ENCODE measurements at regions not wholly inside any gene's neighbourhood (a gene's known extent, or its start where the extent isn't known, plus 50 kb on each side); places are given as distances from the start of the nearest gene placed in this dataset.

GRCh38 chr10:123952099-123952498 lies 60.5 kb upstream of the CPXM2 start:
- no peak for DNase-seq
- H4K8ac ChIP-seq (ENCODE audit: low read depth in 2 of 2, low read length in 2 of 2), result no peak overlapping the region
- no peak overlapping the region for H2AFZ ChIP-seq (replicated peaks; ENCODE audit: low read length, poor library complexity)
- no peak overlapping the region for H2BK120ac ChIP-seq (ENCODE audit: low read depth, low read length)
- ChIA-PET CTCF (no interaction called here), POLR2A (ENCODE audit: unreplicated experiment) (no interaction called here)
- H4K20me1 ChIP-seq (ENCODE audit: insufficient read depth, low read length), result no peaks in the 10 kb centered on the region
- no peaks in the 10 kb centered on the region for H3K27me3 ChIP-seq (ENCODE audit: control insufficient read depth, insufficient read depth, low read length)
- no CpG with 5 or more reads among the region's 6 CpGs for WGBS, 2 experiments (ENCODE audit: extremely low coverage in 2 of 2, insufficient read length in 1 of 2)
- no peak overlapping the region for H3K14ac ChIP-seq (replicated peaks; ENCODE audit: low read depth, low read length)
- H3K4me1 ChIP-seq (ENCODE audit: control insufficient read depth, insufficient read depth, low read length), result no peaks in the 10 kb centered on the region
- H2BK5ac ChIP-seq (ENCODE audit: low read depth, low read length, poor library complexity, severe bottlenecking), result no peak overlapping the region
- no peak overlapping the region for H3K9ac ChIP-seq (ENCODE audit: low read depth, low read length)
- no peak overlapping the region for H3K27ac ChIP-seq (ENCODE audit: insufficient read depth, low read length)
- no peaks in the 10 kb centered on the region for H3K36me3 ChIP-seq (ENCODE audit: control insufficient read depth, insufficient read depth, low read length)
- H2BK20ac ChIP-seq (ENCODE audit: low read depth, low read length), result no peak overlapping the region
- no TSS peak for BruUV-seq (replicated peaks)
- H3K79me1 ChIP-seq (ENCODE audit: low read depth in 1 of 2, low read length in 2 of 2), result no peaks in the 10 kb centered on the region
- no peaks in the 10 kb centered on the region for H3K9me1 ChIP-seq (ENCODE audit: insufficient read depth, low read length)
- in situ Hi-C loops (cut with MboI; ENCODE audit: low sequenced_read_pairs) (loop anchor here (25.0 kb wide), 1 partner anchor 915 kb away; no protein-coding TSS in a partner anchor), intact Hi-C loops (cut with micrococcal nuclease) (no loop called here), dilution Hi-C loops (cut with HindIII; ENCODE audit: low sequenced_read_pairs, unreplicated experiment) (no loop called here)
- no peak overlapping the region for H3K23ac ChIP-seq (ENCODE audit: low read depth, low read length)
- no peak overlapping the region for H2AK9ac ChIP-seq (replicated peaks; ENCODE audit: low read depth, low read length, poor library complexity)
- no peak for ATAC-seq (ENCODE audit: low read depth)
- H3K9me3 ChIP-seq (ENCODE audit: control insufficient read depth, insufficient read depth, low read length), result peaks cover 13% of the 10 kb centered on the region
- no peak overlapping the region for H3K18ac ChIP-seq (ENCODE audit: low read depth, low read length)
- no peak overlapping the region for H4K5ac ChIP-seq (ENCODE audit: low read depth, low read length)
- no peak overlapping the region for H4K91ac ChIP-seq (ENCODE audit: insufficient read depth, low read depth, low read length)
- TF ChIP-seq POLR2A (IDR thresholded peaks at IDR 0.05; ENCODE audit: low read depth, low read length), result no peak
- TF ChIP-seq CHD1 (IDR thresholded peaks at IDR 0.05; ENCODE audit: low read depth, low read length), result no peak
- no peak for TF ChIP-seq RCOR1 (IDR thresholded peaks at IDR 0.05; ENCODE audit: insufficient replicate concordance, low read length)
- no peak for TF ChIP-seq MAZ (IDR thresholded peaks at IDR 0.05; ENCODE audit: borderline replicate concordance, low read depth, low read length)
- TF ChIP-seq MAFK (IDR thresholded peaks at IDR 0.05; ENCODE audit: low read depth, low read length), result no peak
- TF ChIP-seq, protein P1, sequence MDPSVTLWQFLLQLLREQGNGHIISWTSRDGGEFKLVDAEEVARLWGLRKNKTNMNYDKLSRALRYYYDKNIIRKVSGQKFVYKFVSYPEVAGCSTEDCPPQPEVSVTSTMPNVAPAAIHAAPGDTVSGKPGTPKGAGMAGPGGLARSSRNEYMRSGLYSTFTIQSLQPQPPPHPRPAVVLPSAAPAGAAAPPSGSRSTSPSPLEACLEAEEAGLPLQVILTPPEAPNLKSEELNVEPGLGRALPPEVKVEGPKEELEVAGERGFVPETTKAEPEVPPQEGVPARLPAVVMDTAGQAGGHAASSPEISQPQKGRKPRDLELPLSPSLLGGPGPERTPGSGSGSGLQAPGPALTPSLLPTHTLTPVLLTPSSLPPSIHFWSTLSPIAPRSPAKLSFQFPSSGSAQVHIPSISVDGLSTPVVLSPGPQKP (IDR thresholded peaks at IDR 0.05; ENCODE audit: borderline replicate concordance, low read depth, low read length), result no peak
- no peak for TF ChIP-seq CEBPB (IDR thresholded peaks at IDR 0.05; ENCODE audit: low read depth, low read length)
- TF ChIP-seq MXI1 (IDR thresholded peaks at IDR 0.05; ENCODE audit: borderline replicate concordance, low read depth, low read length), result no peak
- no peak for TF ChIP-seq SMC3 (IDR thresholded peaks at IDR 0.05; ENCODE audit: low read depth, low read length)
- TF ChIP-seq RAD21 (IDR thresholded peaks at IDR 0.05; ENCODE audit: low read length), result no peak
- no peak for TF ChIP-seq BHLHE40 (IDR thresholded peaks at IDR 0.05; ENCODE audit: low read depth, low read length)
- TF ChIP-seq RFX5 (IDR thresholded peaks at IDR 0.05; ENCODE audit: low read depth, low read length), result no peak
- no peak for TF ChIP-seq FOS (IDR thresholded peaks at IDR 0.05; ENCODE audit: low read depth, low read length)
- TF ChIP-seq NFE2L2 (IDR thresholded peaks at IDR 0.05; ENCODE audit: low read depth, low read length), result no peak
- TF ChIP-seq USF2 (IDR thresholded peaks at IDR 0.05; ENCODE audit: low read depth, low read length), result no peak
- TF ChIP-seq CTCF (conservative IDR thresholded peaks at IDR 0.05; ENCODE audit: low read depth, low read length), result no peak
- no peak overlapping the region for H3K4me2 ChIP-seq (ENCODE audit: low read depth, low read length)
- no peak overlapping the region for H2AK5ac ChIP-seq (ENCODE audit: low read depth, low read length)
- no peak overlapping the region for H3K56ac ChIP-seq (ENCODE audit: extremely low read depth, insufficient read depth, low read length)
- H2BK15ac ChIP-seq (ENCODE audit: low read depth, low read length), result no peak overlapping the region
- no peak overlapping the region for H3K4ac ChIP-seq (ENCODE audit: low read depth, low read length)
- no peak overlapping the region for H3K4me3 ChIP-seq (ENCODE audit: insufficient read depth, low read depth, low read length)
